PC-3 (cell line): ENCODE measurements at regions not wholly inside any gene's neighbourhood (a gene's known extent, or its start where the extent isn't known, plus 50 kb on each side); places are given as distances from the start of the nearest gene placed in this dataset.

Experiments used
- CTCF ChIP-seq: fragments of 300-600 bp; sonication (generic); conservative IDR thresholded peaks from 2 replicates; pipeline ENCODE4 v1.5.1; 2017; ENCODE audit warnings: antibody characterized with exemption, low read depth, mild to moderate bottlenecking, low read length
- EZH2phosphoT487 ChIP-seq: fragments of 300-600 bp; sonication (generic); IDR thresholded peaks from 2 replicates; pipeline ENCODE4 v1.6.1; 2018; ENCODE audit warnings: mild to moderate bottlenecking, antibody characterized with exemption, low read length, borderline replicate concordance

GRCh38 chr1:38561725-38562124, 297.8 kb downstream of the RRAGC start:
- TF ChIP-seq CTCF (no peak), EZH2phosphoT487 (no peak)
